HG03095 (cell line): ENCODE measurements at regions not wholly inside any gene's neighbourhood (a gene's known extent, or its start where the extent isn't known, plus 50 kb on each side); places are given as distances from the start of the nearest gene placed in this dataset.

ENCODE experiments used
- ATAC-seq: cut with Tn5 transposase; IDR thresholded peaks from one replicate; pipeline ENCODE4 v1.9.1; 2021; ENCODE audit warnings: moderate library complexity; ENCODE audit not compliant: unreplicated experiment

GRCh38 chr5:56289602-56289987 is 56.5 kb upstream of the ANKRD55 start:
- ATAC-seq, result no peak

GRCh38 chr5:56288873-56289601 is 55.9 kb upstream of the ANKRD55 start:
- ATAC-seq, result no peak

GRCh38 chr5:56286015-56286884 is 53.1 kb upstream of the ANKRD55 start:
- no peak for ATAC-seq

GRCh38 chr5:56282951-56283350 is 49.8 kb upstream of the ANKRD55 start:
- ATAC-seq, result no peak
